ENCODE measurements at regions not wholly inside any gene's neighbourhood (a gene's known extent, or its start where the extent isn't known, plus 50 kb on each side); places are given as distances from the start of the nearest gene placed in this dataset.

DNA sequence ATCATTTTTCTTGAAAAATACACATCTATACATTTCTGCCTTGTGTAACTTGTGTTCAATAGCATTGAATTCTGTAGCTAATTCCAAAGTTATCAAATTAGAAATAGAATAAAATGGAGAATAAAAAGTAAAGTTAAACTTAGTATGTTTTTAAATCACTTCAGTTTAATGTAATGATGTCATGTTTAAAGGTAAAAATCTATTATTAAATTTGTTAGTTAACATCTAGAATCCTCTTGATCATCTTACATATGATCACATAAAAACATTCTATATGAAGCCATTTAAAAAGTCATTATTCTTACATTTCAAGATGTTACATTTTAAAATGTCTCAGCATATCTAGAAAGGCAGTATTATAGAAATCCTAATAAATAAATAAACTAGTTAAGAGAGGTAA is 1163.2 kb downstream of the PLA2G4A start:
- TF ChIP-seq HNF4G (IDR thresholded peaks at IDR 0.05) (no peak), GABPA (IDR thresholded peaks at IDR 0.05 in 1 of 2, conservative IDR thresholded peaks at IDR 0.05 in 1 of 2) (no peak), RAD21 (IDR thresholded peaks at IDR 0.05) (no peak), YY1 (IDR thresholded peaks at IDR 0.05) (no peak), EGR1 (IDR thresholded peaks at IDR 0.05; ENCODE audit: low read depth in 2 of 2) (no peak), TAF1 (conservative IDR thresholded peaks at IDR 0.05) (no peak), NR2F2 (IDR thresholded peaks at IDR 0.05) (no peak), FOXA2 (IDR thresholded peaks at IDR 0.05) (no peak), JUND (IDR thresholded peaks at IDR 0.05) (no peak), SP1 (IDR thresholded peaks at IDR 0.05) (no peak)
- TF ChIP-seq, protein P1, sequence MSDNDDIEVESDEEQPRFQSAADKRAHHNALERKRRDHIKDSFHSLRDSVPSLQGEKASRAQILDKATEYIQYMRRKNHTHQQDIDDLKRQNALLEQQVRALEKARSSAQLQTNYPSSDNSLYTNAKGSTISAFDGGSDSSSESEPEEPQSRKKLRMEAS (IDR thresholded peaks at IDR 0.05), result no peak
- TF ChIP-seq, protein P2, sequence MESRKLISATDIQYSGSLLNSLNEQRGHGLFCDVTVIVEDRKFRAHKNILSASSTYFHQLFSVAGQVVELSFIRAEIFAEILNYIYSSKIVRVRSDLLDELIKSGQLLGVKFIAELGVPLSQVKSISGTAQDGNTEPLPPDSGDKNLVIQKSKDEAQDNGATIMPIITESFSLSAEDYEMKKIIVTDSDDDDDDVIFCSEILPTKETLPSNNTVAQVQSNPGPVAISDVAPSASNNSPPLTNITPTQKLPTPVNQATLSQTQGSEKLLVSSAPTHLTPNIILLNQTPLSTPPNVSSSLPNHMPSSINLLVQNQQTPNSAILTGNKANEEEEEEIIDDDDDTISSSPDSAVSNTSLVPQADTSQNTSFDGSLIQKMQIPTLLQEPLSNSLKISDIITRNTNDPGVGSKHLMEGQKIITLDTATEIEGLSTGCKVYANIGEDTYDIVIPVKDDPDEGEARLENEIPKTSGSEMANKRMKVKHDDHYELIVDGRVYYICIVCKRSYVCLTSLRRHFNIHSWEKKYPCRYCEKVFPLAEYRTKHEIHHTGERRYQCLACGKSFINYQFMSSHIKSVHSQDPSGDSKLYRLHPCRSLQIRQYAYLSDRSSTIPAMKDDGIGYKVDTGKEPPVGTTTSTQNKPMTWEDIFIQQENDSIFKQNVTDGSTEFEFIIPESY (IDR thresholded peaks at IDR 0.05), result no peak
- peaks cover 0 to 5% (median 1%) of the 10 kb centered on the region in 4 donors for H3K4me1 ChIP-seq (ENCODE audit: control insufficient read depth in 4 of 4, insufficient read depth in 4 of 4, low read length in 3 of 4)
- DNase-seq (ENCODE audit: low spot score), result no peak
- H3K27ac ChIP-seq (ENCODE audit: low read depth in 1 of 2, low read length in 2 of 2), result no peak overlapping the region
- H3K4me3 ChIP-seq (ENCODE audit: low read depth in 1 of 3, low read length in 3 of 3), result no peak overlapping the region
- H3K27me3 ChIP-seq (ENCODE audit: control insufficient read depth in 4 of 4, insufficient read depth in 4 of 4, low read length in 3 of 4), result no peaks in the 10 kb centered on the region
- H3K9me3 ChIP-seq (ENCODE audit: control insufficient read depth in 4 of 4, low read length in 3 of 4), result no peaks in the 10 kb centered on the region
- no peaks in the 10 kb centered on the region for H3K36me3 ChIP-seq (ENCODE audit: control insufficient read depth in 4 of 4, insufficient read depth in 3 of 4, low read depth in 1 of 4, low read length in 3 of 4)
- no peak overlapping the region for H3K9ac ChIP-seq (ENCODE audit: low read depth in 1 of 2, low read length in 2 of 2)

DNA sequence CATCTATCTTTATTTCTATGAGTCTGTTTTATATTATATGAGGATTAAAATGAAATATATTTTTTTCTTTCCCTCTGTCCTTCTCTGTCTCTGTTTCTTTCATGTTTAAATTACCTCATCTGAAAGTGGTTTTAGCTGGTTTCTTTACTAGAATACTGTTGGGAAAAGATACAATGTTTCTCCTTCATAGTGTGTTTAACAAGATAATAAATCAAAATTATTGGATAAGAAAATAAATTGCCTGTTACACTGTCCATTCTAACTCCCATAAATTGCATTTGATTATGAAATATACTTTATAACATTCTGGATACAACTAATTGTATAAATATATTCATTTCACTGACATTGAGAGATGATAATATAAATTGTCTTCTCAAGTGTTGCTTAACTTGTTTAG is 1168.0 kb downstream of the PLA2G4A start:
- peaks cover 0 to 5% (median 1%) of the 10 kb centered on the region in 4 donors for H3K4me1 ChIP-seq (ENCODE audit: control insufficient read depth in 4 of 4, insufficient read depth in 4 of 4, low read length in 3 of 4)
- no peaks in the 10 kb centered on the region for H3K36me3 ChIP-seq (ENCODE audit: control insufficient read depth in 4 of 4, insufficient read depth in 3 of 4, low read depth in 1 of 4, low read length in 3 of 4)
- H3K4me3 ChIP-seq (ENCODE audit: low read depth in 1 of 3, low read length in 3 of 3), result no peak overlapping the region
- TF ChIP-seq RXRA (IDR thresholded peaks at IDR 0.05) (no peak), YY1 (IDR thresholded peaks at IDR 0.05) (no peak), HNF4G (IDR thresholded peaks at IDR 0.05) (no peak), GABPA (IDR thresholded peaks at IDR 0.05 in 1 of 2, conservative IDR thresholded peaks at IDR 0.05 in 1 of 2) (no peak)
- TF ChIP-seq, protein P3, sequence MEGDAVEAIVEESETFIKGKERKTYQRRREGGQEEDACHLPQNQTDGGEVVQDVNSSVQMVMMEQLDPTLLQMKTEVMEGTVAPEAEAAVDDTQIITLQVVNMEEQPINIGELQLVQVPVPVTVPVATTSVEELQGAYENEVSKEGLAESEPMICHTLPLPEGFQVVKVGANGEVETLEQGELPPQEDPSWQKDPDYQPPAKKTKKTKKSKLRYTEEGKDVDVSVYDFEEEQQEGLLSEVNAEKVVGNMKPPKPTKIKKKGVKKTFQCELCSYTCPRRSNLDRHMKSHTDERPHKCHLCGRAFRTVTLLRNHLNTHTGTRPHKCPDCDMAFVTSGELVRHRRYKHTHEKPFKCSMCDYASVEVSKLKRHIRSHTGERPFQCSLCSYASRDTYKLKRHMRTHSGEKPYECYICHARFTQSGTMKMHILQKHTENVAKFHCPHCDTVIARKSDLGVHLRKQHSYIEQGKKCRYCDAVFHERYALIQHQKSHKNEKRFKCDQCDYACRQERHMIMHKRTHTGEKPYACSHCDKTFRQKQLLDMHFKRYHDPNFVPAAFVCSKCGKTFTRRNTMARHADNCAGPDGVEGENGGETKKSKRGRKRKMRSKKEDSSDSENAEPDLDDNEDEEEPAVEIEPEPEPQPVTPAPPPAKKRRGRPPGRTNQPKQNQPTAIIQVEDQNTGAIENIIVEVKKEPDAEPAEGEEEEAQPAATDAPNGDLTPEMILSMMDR (IDR thresholded peaks at IDR 0.05; ENCODE audit: low read depth, low read length, missing input control), result no peak
- TF ChIP-seq, protein P2 (IDR thresholded peaks at IDR 0.05), result no peak
- TF ChIP-seq, protein P1 (IDR thresholded peaks at IDR 0.05), result no peak
- no peak overlapping the region for H3K9ac ChIP-seq (ENCODE audit: low read depth in 1 of 2, low read length in 2 of 2)
- no peak overlapping the region for H3K27ac ChIP-seq (ENCODE audit: low read depth in 1 of 2, low read length in 2 of 2)
- H3K27me3 ChIP-seq (ENCODE audit: control insufficient read depth in 4 of 4, insufficient read depth in 4 of 4, low read length in 3 of 4), result no peaks in the 10 kb centered on the region
- no peaks in the 10 kb centered on the region for H3K9me3 ChIP-seq (ENCODE audit: control insufficient read depth in 4 of 4, low read length in 3 of 4)
- DNase-seq (ENCODE audit: low spot score), result no peak

Data from liver (tissue), 7 donors.